ENCODE measurements at regions not wholly inside any gene's neighbourhood (a gene's known extent, or its start where the extent isn't known, plus 50 kb on each side); places are given as distances from the start of the nearest gene placed in this dataset.

GRCh38 chr10:128626397-128627000 lies 500.3 kb upstream of the MKI67 start:
- DNase-seq (ENCODE audit: low read depth, low spot score) (no peak), ATAC-seq (no peak)
- RAD21 ChIA-PET (ENCODE audit: low non-redundant PET in 1 of 2, low total read pairs in 2 of 2, uncharacterized antibody in 2 of 2, unreplicated experiment in 2 of 2) = no interaction called here
- H3K4me3 ChIP-seq (replicated peaks in 1 of 2; ENCODE audit: low read depth in 1 of 2, low read length in 2 of 2) = no peak overlapping the region
- intact Hi-C loops (cut with micrococcal nuclease) = no loop called here
- H4K20me1 ChIP-seq (ENCODE audit: insufficient read depth) = no peaks in the 10 kb centered on the region
- no TSS peak for BruUV-seq (replicated peaks)
- no peak overlapping the region for H3K27ac ChIP-seq (ENCODE audit: low read depth, low read length)
- peaks cover 27 to 38% of the 10 kb centered on the region in 2 experiments for H3K4me1 ChIP-seq (ENCODE audit: control insufficient read depth in 1 of 2, insufficient read depth in 2 of 2, low read length in 2 of 2)
- H3K9me3 ChIP-seq (ENCODE audit: control insufficient read depth in 1 of 2, insufficient read depth in 1 of 2, low read depth in 1 of 2, low read length in 2 of 2) = no peaks in the 10 kb centered on the region
- no peak overlapping the region for H3K9ac ChIP-seq (ENCODE audit: low read length)
- H3K36me3 ChIP-seq (ENCODE audit: control insufficient read depth in 1 of 2, insufficient read depth in 2 of 2, low read length in 2 of 2) = no peaks in the 10 kb centered on the region
- no peaks in the 10 kb centered on the region for H3K79me2 ChIP-seq (ENCODE audit: insufficient read depth, low read length)
- peak overlapping the region; percentile 38 for H3K4me2 ChIP-seq (ENCODE audit: low read length)
- H3K27me3 ChIP-seq (ENCODE audit: insufficient read depth, low read length) = no peaks in the 10 kb centered on the region
- CTCF ChIA-PET = no interaction called here
- POLR2A ChIA-PET = no interaction called here
- H3K9me2 ChIP-seq (ENCODE audit: insufficient read depth) = no peaks in the 10 kb centered on the region
- TF ChIP-seq ATF3 (IDR thresholded peaks at IDR 0.05) (no peak), EGR1 (IDR thresholded peaks at IDR 0.05; ENCODE audit: low read depth) (peak; percentile 57)
- no peak overlapping the region for H2AFZ ChIP-seq (ENCODE audit: low read depth, low read length, poor library complexity, severe bottlenecking)

GRCh38 chr10:128627811-128628210 lies 501.6 kb upstream of the MKI67 start:
- Histone ChIP-seq H2AFZ (ENCODE audit: low read depth, low read length, poor library complexity, severe bottlenecking) (no peak overlapping the region), H4K20me1 (ENCODE audit: insufficient read depth) (no peaks in the 10 kb centered on the region), H3K9ac (ENCODE audit: low read length) (no peak overlapping the region), H3K79me2 (ENCODE audit: insufficient read depth, low read length) (no peaks in the 10 kb centered on the region), H3K9me3 (ENCODE audit: control insufficient read depth in 1 of 2, insufficient read depth in 1 of 2, low read depth in 1 of 2, low read length in 2 of 2) (no peaks in the 10 kb centered on the region), H3K4me2 (ENCODE audit: low read length) (no peak overlapping the region), H3K36me3 (ENCODE audit: control insufficient read depth in 1 of 2, insufficient read depth in 2 of 2, low read length in 2 of 2) (no peaks in the 10 kb centered on the region), H3K27me3 (ENCODE audit: insufficient read depth, low read length) (no peaks in the 10 kb centered on the region; the same call in 1 of the 2 replicates), H3K9me2 (ENCODE audit: insufficient read depth) (no peaks in the 10 kb centered on the region), H3K27ac (ENCODE audit: low read depth, low read length) (no peak overlapping the region), H3K4me1 (ENCODE audit: control insufficient read depth in 1 of 2, insufficient read depth in 2 of 2, low read length in 2 of 2) (peaks cover 27 to 46% of the 10 kb centered on the region in 2 experiments), H3K4me3 (replicated peaks in 1 of 2; ENCODE audit: low read depth in 1 of 2, low read length in 2 of 2) (no peak overlapping the region)
- no peak for TF ChIP-seq ZFX (IDR thresholded peaks at IDR 0.05)
- no peak for TF ChIP-seq ZNF274 (IDR thresholded peaks at IDR 0.05; ENCODE audit: low read depth, low read length)
- TF ChIP-seq SIN3A (IDR thresholded peaks at IDR 0.05; ENCODE audit: low read depth) = no peak
- TF ChIP-seq CTCF (IDR thresholded peaks at IDR 0.05 in 2 of 3, conservative IDR thresholded peaks at IDR 0.05 in 1 of 3; ENCODE audit: borderline replicate concordance in 1 of 3, insufficient read depth in 1 of 3, low read depth in 2 of 3, low read length in 2 of 3) = no peak
- no peak for TF ChIP-seq SRF (IDR thresholded peaks at IDR 0.05; ENCODE audit: low read depth)
- TF ChIP-seq ATF3 (IDR thresholded peaks at IDR 0.05) = no peak
- no peak for TF ChIP-seq CEBPB (IDR thresholded peaks at IDR 0.05; ENCODE audit: low read depth)
- no peak for TF ChIP-seq EZH2phosphoT487 (IDR thresholded peaks at IDR 0.05; ENCODE audit: borderline replicate concordance)
- TF ChIP-seq EGR1 (IDR thresholded peaks at IDR 0.05; ENCODE audit: low read depth) = no peak
- no peak for TF ChIP-seq POLR2A (IDR thresholded peaks at IDR 0.05; ENCODE audit: borderline replicate concordance, extremely low read depth, insufficient read depth, insufficient read length)
- no peak for TF ChIP-seq EZH2 (IDR thresholded peaks at IDR 0.05)
- TF ChIP-seq TCF7L2 (IDR thresholded peaks at IDR 0.05; ENCODE audit: borderline replicate concordance, extremely low read depth, insufficient read depth, insufficient read length) = no peak
- DNase-seq (ENCODE audit: low read depth, low spot score) (no peak), ATAC-seq (no peak)
- BruUV-seq (replicated peaks) = no TSS peak
- POLR2A ChIA-PET = no interaction called here
- intact Hi-C loops (cut with micrococcal nuclease) = no loop called here
- CTCF ChIA-PET = no interaction called here
- RAD21 ChIA-PET (ENCODE audit: low non-redundant PET in 1 of 2, low total read pairs in 2 of 2, uncharacterized antibody in 2 of 2, unreplicated experiment in 2 of 2) = no interaction called here
